Anterior cingulate cortex (tissue), 58 donors: ENCODE measurements at regions not wholly inside any gene's neighbourhood (a gene's known extent, or its start where the extent isn't known, plus 50 kb on each side); places are given as distances from the start of the nearest gene placed in this dataset.

Experiments
- DNase-seq, 58 donors: peaks; one replicate each; lab custom pipeline; 2025; lab: John Stamatoyannopoulos, UW

DNA sequence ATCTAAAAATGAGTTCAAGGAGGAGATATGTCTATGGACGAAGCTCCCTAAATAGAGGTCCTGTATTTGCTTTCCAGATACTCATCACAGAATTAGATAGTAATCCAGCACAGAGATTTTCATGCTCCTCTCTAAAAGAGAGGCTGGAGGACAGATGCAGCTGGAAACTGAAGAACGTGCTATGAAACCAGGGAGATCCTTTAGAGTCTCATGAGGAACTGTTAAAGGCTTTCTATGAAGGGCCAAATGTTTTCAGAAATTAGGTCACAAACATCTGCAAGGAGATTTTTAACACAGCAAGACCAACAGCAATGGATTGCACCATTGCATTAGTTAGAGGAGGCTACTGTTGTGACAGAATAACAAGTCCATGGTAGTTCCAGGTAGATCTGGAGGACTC, 95.6 kb upstream of the ARHGAP20 start:
- DNase-seq, result no peak

DNA sequence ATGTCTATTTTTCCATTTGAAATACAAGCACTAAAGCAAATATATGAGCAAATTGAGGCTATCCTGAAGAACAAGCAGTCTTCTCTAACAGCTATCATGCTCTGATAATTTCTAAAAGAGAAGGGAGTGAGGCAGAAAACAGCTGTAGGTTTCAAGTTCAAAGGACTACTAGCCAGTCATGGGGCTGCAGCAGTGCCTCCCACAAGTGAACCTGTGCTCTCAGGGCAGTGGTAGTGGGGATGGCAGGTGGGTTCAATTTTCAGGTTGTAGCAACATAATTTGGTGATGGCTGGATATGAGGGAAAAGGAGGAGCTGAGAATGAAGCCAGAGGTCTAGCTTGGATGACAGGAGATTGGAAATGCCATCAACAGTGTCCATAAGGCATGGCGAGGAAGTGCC, 93.5 kb upstream of the ARHGAP20 start:
- DNase-seq, result no peak

DNA sequence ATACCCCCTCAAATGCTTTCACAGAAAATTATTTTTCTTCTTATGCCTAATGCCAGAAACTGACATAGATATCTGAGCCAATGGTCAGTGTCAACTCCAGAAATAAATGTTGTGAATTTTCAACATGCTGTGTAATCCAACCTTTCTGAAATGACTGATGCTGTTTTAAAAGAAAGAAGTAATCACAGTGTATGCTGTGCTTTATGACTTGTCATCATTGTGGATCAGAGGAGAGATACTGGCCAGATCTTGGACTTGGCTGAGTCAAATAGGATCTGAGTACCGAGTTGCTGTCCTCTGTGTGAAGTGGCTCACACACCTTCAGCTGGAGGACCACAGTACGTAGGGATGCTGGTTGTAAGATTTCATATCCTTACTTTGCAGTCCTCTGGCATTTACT, 89.9 kb upstream of the ARHGAP20 start:
- DNase-seq, result no peak

DNA sequence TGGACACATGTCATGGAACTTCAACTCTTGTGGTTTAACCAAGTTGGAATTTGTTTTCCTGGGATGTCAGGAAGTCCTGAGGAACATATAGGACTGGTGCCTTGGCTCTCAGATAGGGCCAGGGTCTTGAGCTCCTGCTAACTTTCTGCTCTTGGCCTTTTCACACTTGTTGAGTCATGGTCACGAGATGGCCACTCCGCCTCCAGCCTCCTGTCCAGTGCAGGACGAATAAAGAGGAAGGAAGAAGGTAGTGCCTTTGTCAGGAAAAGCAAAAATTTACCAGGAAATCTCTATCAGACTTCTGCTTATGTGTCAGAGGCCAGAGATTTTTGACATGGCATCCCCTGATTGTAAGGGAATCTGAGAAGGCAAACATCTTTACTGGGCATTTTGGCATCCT, 89.1 kb upstream of the ARHGAP20 start:
- no peak for DNase-seq

DNA sequence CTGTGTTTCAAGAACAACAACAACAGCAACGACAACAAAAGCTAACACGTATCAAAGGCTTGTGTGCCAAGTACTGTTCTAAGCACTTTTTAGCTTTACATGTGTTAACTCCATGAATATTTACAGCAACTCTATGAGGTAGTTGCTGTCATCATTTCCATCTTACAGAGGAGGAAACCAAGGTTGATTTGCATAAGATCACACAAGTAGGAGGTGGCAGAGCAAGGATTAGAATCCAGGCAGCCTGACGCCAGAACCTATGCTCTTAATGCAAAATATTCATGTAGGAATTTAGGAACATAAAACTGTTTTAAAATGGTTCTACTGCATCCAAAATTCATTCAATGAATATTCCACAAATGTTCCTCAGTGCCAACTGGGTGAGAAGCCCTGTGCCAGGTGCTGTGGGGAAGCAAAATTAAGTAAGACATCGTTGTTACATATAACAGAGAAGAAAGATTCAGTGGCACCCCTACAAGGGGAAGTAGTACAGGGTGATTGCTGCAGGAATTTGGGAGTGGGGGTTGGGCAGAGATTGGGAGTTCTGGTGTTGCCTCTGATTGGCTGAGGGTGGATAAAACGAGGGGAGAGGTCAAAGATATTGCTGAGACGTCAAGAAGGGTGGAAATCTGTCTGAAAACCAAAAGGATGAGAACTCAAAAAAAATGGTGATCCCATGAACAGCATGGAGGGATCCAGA, 86.1 kb upstream of the ARHGAP20 start:
- no peak for DNase-seq

DNA sequence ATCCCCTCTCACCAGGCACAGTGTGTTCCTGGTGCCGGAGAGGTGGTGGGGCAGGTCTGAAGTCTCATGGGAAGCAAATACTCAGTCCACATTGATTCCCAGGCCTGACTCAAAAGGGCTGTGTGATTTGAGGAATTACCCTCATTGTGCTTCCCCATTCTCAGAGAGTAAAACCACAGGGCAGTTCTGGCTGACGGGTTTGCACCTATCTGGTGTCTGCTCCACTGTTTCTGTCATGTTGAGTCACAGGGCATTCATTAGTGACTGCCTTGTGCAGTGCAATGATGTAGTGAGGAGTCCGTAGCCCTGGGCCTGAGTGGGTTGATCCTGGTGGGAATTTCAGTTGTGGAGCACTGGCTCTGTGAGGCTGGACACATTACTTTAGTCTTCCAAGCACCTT, 85.2 kb upstream of the ARHGAP20 start:
- DNase-seq, result peak in 2 of 58 donors; percentile 5 to 13

DNA sequence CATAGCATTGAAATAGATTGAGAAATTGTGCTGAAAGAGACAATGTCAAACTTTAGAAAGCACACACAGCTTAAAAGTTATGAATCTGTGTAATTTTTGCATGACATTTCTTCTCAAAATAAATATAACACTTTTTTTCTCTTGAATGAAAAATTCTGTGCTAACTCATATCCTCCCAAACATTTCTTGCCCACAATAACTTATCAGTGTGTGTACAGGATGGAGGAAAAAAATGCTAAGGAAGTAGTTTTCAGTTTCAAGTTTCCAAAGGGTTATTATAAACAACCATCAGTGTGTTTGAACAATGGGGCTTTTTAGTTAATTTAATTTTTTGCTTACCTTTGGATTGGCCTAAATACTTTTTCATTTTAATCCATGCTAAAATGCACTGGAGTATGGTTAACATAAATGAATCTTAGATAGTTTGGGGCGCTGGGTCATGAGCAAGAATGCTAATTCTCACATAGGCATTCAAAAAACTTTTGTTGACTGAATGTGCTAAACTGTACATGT, 82.9 kb upstream of the ARHGAP20 start:
- DNase-seq, result no peak

DNA sequence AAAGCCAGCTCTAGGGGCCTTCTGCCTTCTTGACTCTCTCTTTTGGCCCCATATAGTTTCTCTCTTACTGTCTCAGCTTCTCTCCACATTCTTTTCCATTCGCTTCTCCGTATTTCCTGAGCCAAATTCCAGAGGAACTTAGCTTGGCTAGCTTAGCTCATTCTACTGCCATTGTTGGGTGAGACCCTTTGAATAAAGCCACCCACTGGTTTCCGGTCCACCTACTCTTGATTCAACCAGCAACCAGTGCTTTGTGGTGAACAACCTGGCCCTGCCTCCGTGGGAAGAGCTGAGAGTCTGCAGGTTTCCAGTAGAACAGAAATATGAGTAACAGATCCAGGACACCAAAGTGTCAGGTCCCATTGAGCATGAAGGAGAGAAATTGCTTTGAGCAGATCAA, 81.3 kb upstream of the ARHGAP20 start:
- DNase-seq, result no peak

DNA sequence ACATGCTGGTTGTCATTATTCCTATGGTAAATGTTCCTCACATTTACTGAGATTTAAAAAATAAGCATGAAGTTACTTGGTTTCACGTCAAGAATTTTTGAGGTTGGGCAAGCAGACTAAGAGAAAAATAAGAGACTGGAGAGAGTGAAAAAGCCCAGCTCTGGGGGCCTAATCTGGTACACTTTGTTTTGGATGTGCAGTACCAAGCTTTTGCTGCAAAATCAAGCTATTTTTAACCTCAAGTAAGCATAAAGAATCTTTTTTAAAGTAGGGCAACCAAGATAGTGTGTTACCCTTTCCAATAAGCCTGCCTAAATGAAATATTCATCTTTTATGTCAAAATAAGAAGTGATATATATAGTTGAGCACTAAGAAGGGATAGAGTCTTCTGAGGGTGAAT, 79.4 kb upstream of the ARHGAP20 start:
- DNase-seq, result no peak

DNA sequence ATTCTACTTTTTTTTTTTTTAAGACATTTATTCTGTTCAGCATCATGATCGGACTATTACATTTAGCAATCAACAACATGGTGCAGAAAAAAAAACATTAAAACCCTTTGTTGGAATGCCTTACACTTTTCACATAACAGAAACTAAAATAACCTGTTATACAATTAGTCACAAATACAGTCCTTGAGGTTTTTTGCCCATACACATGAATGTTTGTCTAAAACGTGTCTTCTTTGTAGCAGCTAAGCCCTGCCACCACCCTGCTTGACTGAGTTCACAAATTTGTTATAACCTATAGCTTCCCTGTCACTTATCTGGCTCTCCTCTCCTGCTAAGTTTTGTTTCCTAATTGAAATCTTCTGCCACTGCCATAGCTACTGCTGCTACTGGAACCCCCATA, 75.4 kb upstream of the ARHGAP20 start:
- DNase-seq, result no peak

DNA sequence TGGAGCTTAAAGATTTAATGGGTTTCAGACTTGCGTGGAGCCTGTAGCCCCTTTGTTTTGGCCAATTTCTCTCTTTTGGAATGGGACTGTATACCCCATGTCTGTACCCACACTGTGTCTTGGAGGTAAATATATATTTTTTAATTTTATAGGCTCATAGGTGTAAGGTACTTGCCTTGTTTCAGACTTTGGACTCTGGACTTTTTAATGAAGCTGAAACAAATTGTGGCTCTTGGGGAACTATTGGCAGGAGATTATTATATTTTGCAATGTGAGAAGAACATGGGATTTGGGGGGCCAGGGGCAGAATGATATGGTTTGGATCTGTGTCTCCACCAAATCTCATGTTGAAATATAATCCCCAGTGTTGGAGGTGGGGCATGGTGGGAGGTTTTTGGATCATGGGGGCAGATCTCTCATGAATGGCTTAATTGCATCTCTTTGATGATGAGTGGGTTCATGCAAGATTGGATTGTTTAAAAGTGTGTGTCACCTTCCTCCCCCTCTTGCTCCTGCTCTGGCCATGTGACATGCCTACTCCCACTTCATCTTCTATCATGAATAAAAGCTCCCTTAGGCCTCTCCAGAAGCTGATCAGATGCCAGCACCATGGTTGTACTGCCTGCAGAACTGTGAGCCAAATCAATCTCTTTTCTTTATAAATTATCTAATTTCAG, 74.1 kb upstream of the ARHGAP20 start:
- DNase-seq, result no peak

DNA sequence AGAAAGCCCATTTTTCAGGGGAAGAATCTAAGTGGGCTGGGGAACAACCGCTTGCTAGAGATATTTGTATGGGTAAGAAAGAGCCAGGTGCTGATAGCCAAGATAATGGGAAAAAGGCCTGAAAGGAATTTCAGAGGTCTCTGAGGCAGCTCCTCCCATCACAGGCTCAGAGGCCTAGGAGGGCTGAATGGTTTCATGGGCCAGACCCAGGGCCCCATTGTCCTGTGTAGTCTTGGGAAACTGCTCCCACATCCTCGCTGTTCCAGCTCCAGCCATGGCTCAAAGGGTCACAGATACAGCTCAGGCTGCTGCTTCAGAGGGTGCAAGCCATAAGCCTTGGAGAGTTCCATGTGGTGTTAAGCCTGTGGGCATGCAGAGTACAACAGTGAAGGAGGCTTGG, 73.2 kb upstream of the ARHGAP20 start:
- DNase-seq, result no peak

DNA sequence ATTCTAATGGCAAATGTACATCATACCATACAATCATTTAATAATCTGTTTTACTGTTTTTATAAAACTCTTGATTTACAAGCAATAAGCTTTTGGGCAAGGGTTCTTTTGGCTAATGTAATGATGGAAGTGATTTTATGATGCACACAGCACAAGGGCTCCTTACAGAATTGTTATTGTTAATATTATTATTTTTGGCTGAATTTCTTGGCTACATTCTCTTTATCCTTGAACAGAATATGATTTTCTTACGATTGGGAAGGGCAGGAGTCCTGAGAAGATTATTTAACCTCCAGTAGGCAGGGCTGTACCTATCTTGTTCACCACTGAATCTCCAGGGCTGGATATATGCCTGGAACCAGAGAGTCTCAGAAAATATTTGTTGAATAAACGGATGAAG, 70.4 kb upstream of the ARHGAP20 start:
- DNase-seq, result no peak

DNA sequence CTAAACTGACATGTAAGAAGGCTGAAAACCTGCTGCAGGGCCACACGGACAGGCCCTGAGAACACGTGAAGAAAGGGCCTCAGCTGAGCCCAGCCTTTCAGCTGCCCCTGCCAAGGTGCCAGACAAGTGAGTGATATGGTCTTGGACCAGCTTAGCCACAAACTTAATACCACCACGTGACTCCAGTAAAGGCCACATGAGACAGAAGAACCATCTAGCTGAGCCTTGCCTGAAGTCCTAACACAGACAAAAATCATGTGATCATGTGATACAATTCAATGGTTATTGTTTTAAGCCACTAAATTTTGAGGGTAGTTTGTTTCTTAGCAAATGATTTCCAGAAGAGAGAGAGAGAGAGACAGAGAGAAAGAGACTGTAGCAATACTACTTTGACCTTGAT, 66.9 kb upstream of the ARHGAP20 start:
- no peak for DNase-seq

DNA sequence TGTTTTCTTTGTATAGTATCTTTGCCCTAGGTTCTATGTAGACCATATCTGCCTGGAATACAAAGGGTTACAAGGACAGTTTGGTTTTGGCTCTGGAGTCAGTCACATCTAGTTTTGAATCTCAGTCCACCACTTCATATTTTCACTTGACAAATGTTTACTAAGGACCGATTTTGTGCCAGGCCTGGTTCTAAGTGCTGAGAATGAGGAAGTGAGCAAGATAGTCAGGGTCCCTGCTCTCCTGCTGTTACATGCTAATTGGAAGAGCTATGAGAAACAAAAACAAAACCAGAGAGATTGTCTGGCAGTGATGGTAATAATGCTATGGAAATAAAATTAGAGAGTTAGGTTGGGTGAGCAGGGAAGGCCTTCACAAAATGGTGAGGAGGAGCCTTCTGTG, 66.1 kb upstream of the ARHGAP20 start:
- no peak for DNase-seq

DNA sequence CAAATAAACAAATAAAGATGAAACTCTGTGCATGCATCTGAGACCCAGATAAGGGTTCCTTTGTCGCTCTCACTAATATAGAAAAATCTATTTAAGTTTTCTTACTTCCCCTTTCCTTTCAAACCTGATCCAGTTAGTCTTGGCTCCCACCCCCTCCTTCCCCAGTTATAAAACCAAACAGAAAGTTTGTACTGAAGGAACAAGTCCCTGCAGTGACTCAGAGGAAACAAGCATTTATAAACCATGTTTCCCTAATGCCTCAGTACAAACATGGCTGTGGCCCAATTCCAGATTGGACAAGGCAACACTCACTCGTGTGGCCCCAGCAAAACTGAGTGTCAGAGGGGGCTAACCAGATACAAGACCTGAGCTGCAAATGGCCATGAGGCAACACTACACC, 65.5 kb upstream of the ARHGAP20 start:
- no peak for DNase-seq

DNA sequence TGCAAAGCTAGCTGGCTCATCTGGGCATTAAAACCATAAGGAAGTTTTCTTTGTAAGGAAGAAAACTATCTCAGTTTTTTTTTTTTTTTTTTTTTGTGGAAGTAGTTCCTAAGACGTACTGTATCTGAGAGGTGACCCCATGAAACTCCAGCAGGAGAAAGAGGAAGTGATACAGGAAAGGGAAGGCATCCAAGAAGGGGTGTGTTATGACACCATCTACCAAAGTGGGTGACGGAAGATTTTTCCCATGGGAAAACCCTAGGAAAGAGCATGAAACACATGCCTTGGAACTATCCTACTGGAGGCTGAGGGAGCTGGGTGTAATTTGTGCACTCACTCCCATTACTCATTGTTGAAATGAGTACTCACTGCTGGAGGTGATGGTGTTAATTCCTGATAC, 63.8 kb upstream of the ARHGAP20 start:
- DNase-seq, result no peak

DNA sequence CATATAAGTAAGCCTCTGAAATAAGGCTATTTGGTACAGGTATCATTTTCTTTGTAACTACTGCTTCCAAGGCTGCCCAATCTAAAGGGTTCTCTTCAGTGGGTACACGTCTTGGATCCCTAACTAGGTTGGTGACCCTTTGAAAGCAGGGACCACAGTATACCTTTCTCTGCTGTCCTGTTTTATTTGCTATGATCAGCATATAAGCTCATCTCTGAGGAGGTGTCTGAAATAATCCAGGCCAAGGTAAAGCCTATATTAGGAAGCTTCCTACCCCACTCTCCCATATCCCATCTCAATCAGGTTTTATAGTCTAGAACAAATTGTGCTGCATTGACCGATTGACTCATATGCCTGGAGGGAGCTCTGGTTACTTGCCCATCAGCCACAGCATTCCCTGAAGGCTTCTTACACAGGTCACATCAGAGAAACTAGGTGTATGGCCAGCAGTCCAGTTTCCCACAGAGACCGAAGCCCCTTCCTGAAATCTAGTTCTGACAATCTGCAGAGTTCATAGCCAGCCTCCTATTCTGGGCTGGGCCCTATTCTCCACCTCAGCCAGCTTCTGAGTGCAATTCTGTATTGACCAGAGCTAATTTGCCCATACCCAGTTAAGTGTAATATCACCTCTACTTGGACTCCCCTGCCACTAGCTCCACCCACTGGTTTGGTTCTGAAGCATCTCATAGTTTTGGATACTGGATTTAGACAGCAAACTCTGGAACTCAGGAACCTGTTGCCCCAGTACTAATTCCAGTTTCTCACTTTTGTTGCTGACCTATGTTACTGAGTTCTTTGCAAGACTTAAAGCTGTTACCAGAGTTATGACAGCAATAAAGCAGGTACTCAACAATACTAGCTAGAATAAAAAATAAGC, 62.1 kb upstream of the ARHGAP20 start:
- no peak for DNase-seq

DNA sequence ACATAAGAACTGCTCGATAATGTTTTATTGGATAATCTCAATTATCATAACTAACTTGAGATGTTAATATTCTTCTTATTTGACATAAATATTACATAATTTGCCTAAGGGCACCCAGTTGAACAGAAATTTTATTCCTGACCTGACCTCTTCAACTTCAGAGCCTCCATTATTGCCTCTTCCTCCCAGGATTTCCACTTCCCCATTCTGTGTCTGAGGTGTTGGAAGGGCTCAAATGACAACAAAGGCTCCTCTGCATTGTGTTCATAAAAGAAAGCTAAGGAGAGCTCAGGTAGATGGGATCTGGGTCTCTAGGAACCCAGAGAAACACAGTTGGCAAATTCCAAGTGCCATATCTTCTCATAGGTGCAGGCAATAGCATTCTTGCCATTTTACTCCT, 61.2 kb upstream of the ARHGAP20 start:
- no peak for DNase-seq

DNA sequence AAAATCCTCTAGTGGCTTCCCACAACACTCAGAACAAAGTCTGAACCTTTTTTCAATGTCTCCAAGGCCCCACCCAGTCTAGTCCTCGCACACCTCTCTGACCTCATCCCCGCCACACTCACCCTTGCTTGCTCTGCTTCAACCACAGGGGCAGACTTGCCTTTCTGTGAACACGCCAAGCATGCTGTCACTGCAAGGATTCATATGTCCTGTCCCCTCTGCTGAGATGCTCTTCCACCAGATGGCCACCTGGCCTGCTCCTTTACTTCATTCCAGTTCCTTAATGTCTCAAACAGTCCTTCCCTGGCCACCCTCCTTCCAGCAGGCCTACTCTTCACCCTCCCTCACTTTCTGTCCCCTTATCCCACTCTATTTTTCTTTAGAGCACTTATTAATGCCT, 60.6 kb upstream of the ARHGAP20 start:
- no peak for DNase-seq

DNA sequence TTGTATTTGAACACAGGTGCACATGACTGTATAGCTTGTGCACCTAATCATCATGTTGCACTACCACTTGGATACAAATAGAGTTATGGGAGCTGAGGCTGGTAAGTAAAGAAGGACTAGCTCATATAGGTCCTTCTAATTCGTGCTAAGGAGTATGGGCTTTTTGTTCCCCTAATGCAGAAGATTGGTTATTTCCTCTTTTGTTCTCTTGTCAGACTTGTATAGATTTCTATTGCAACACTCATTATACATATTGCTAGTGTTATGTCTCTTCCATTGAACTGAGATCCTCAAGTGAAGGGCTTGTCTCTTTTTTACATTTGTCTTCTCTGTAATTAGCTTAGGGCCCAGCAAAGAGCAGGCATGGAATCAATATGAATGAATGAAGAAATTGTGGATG, 54.1 kb upstream of the ARHGAP20 start:
- DNase-seq, result no peak
